ENCODE measurements at regions not wholly inside any gene's neighbourhood (a gene's known extent, or its start where the extent isn't known, plus 50 kb on each side); places are given as distances from the start of the nearest gene placed in this dataset.

- DNase-seq (ENCODE audit: low read depth, low spot score): no peak
- POLR2A ChIA-PET: no interaction called here
Measured at GRCh38 chr13:55229906-55230569, 1910.7 kb upstream of the PRR20A start.

More at GRCh38 chr13:55229906-55230569, 1910.7 kb upstream of the PRR20A start:
- Histone ChIP-seq H2AFZ (ENCODE audit: low read depth, low read length) (no peak overlapping the region), H3K27ac (ENCODE audit: insufficient read depth, low read depth, low read length) (no peak overlapping the region), H3K4me1 (ENCODE audit: control insufficient read depth, extremely low read depth, insufficient read depth, low read length) (no peaks in the 10 kb centered on the region), H3K4me3 (replicated peaks in 1 of 3; ENCODE audit: insufficient read depth in 1 of 3, low read depth in 1 of 3, low read length in 3 of 3) (no peak overlapping the region), H3K79me2 (ENCODE audit: control insufficient read depth, insufficient read depth, low read length) (no peaks in the 10 kb centered on the region), H3K9ac (replicated peaks; ENCODE audit: extremely low read depth, insufficient read depth, low read length) (no peak overlapping the region), H3K9me3 (replicated peaks; ENCODE audit: control insufficient read depth, insufficient read depth, low read length) (peaks cover 4% of the 10 kb centered on the region), H4K20me1 (replicated peaks; ENCODE audit: control insufficient read depth, extremely low read depth, insufficient read depth, low read length) (no peaks in the 10 kb centered on the region), H3K4me2 (ENCODE audit: insufficient read depth, low read length) (no peak overlapping the region), H3K9me1 (replicated peaks; ENCODE audit: control insufficient read depth, extremely low read depth, insufficient read depth, low read length) (no peaks in the 10 kb centered on the region), H3K27me3 (ENCODE audit: control insufficient read depth in 2 of 2, insufficient read depth in 2 of 2, low read length in 2 of 2) (no peaks in the 10 kb centered on the region), H3K36me3 (ENCODE audit: control insufficient read depth in 2 of 2, extremely low read depth in 1 of 2, insufficient read depth in 2 of 2, low read length in 2 of 2) (no peaks in the 10 kb centered on the region)
- intact Hi-C loops (cut with micrococcal nuclease) (no loop called here), dilution Hi-C loops (cut with MboI; ENCODE audit: extremely low pct_ligation_motif_present, low sequenced_read_pairs) (no loop called here)
- TF ChIP-seq FOS (IDR thresholded peaks at IDR 0.05; ENCODE audit: borderline replicate concordance, insufficient read depth, low read length) (no peak), GATA2 (IDR thresholded peaks at IDR 0.05; ENCODE audit: insufficient read depth, insufficient read length, low read depth, low read length) (no peak), MAX (IDR thresholded peaks at IDR 0.05; ENCODE audit: insufficient read depth, insufficient read length) (no peak), MYC (IDR thresholded peaks at IDR 0.05; ENCODE audit: low read depth, low read length) (no peak), EZH2 (IDR thresholded peaks at IDR 0.05; ENCODE audit: borderline replicate concordance, low read depth, low read length, severe bottlenecking) (no peak), JUN (IDR thresholded peaks at IDR 0.05; ENCODE audit: borderline replicate concordance, insufficient read depth, insufficient read length, low read depth) (no peak), POLR2A (IDR thresholded peaks at IDR 0.05; ENCODE audit: low read depth, low read length) (no peak), POLR2AphosphoS5 (IDR thresholded peaks at IDR 0.05; ENCODE audit: insufficient read depth, low read depth, low read length) (no peak)
- TF ChIP-seq, protein P1, sequence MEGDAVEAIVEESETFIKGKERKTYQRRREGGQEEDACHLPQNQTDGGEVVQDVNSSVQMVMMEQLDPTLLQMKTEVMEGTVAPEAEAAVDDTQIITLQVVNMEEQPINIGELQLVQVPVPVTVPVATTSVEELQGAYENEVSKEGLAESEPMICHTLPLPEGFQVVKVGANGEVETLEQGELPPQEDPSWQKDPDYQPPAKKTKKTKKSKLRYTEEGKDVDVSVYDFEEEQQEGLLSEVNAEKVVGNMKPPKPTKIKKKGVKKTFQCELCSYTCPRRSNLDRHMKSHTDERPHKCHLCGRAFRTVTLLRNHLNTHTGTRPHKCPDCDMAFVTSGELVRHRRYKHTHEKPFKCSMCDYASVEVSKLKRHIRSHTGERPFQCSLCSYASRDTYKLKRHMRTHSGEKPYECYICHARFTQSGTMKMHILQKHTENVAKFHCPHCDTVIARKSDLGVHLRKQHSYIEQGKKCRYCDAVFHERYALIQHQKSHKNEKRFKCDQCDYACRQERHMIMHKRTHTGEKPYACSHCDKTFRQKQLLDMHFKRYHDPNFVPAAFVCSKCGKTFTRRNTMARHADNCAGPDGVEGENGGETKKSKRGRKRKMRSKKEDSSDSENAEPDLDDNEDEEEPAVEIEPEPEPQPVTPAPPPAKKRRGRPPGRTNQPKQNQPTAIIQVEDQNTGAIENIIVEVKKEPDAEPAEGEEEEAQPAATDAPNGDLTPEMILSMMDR (IDR thresholded peaks at IDR 0.05; ENCODE audit: extremely low read depth in 1 of 2, insufficient read depth in 1 of 2, low read depth in 1 of 2, low read length in 2 of 2): no peak
- CTCF ChIA-PET: no interaction called here
- no TSS peak for BruUV-seq (replicated peaks)
- FAIRE-seq: no peak
